HUES64 (cell line): ENCODE measurements at regions not wholly inside any gene's neighbourhood (a gene's known extent, or its start where the extent isn't known, plus 50 kb on each side); places are given as distances from the start of the nearest gene placed in this dataset.

ENCODE experiments used
- H3K27ac ChIP-seq: 2 replicates; pipeline ENCODE4 v1.7.0; 2013; ENCODE audit warnings: low read depth, low read length, inconsistent platforms
- H3K27me3 ChIP-seq: 2 replicates; pipeline ENCODE4 v1.6.1; 2013; ENCODE audit warnings: mild to moderate bottlenecking, low read length; ENCODE audit not compliant: insufficient read depth
- H3K36me3 ChIP-seq: 2 replicates; pipeline ENCODE4 v1.6.1; 2013; ENCODE audit warnings: mild to moderate bottlenecking, low read length; ENCODE audit not compliant: insufficient read depth
- H3K4me1 ChIP-seq: 2 replicates; pipeline ENCODE4 v1.6.1; 2013; ENCODE audit warnings: mild to moderate bottlenecking, low read length, moderate library complexity; ENCODE audit not compliant: insufficient read depth
- H3K4me3 ChIP-seq: 2 replicates; pipeline ENCODE4 v1.5.1; 2013; ENCODE audit warnings: mild to moderate bottlenecking, low read length, moderate library complexity
- H3K9ac ChIP-seq: 2 replicates; pipeline ENCODE4 v1.6.1; 2013; ENCODE audit warnings: mild to moderate bottlenecking, low read depth, low read length
- H3K9me3 ChIP-seq: 2 replicates; pipeline ENCODE4 v1.6.1; 2013; ENCODE audit warnings: low read depth, low read length; ENCODE audit not compliant: insufficient read depth
- WGBS: fragments of 150-250, 120-280 bp; methylation state at CpG from one replicate; pipeline ENCODE4 v1.1.7; 2013; ENCODE audit warnings: missing lambda C conversion rate; 5-methylcytosine and 5-hydroxymethylcytosine counted together

GRCh38 chr22:34430386-34430785, 510.1 kb upstream of the LARGE1 start:
- H3K36me3 ChIP-seq, result no peaks in the 10 kb centered on the region
- no peaks in the 10 kb centered on the region for H3K4me1 ChIP-seq
- H3K9ac ChIP-seq, result no peak overlapping the region
- 95% methylated on average over 2 of the region's 2 CpGs for WGBS
- H3K27me3 ChIP-seq, result no peaks in the 10 kb centered on the region
- H3K9me3 ChIP-seq, result no peaks in the 10 kb centered on the region
- H3K27ac ChIP-seq, result no peak overlapping the region
- H3K4me3 ChIP-seq, result no peak overlapping the region

- no peaks in the 10 kb centered on the region for H3K9me3 ChIP-seq
- no peak overlapping the region for H3K4me3 ChIP-seq
- no peaks in the 10 kb centered on the region for H3K36me3 ChIP-seq
- no peaks in the 10 kb centered on the region for H3K4me1 ChIP-seq
- no peak overlapping the region for H3K27ac ChIP-seq
- H3K27me3 ChIP-seq, result no peaks in the 10 kb centered on the region
- no peak overlapping the region for H3K9ac ChIP-seq
Measured at GRCh38 chr22:34434371-34434770, 514.1 kb upstream of the LARGE1 start.

DNA sequence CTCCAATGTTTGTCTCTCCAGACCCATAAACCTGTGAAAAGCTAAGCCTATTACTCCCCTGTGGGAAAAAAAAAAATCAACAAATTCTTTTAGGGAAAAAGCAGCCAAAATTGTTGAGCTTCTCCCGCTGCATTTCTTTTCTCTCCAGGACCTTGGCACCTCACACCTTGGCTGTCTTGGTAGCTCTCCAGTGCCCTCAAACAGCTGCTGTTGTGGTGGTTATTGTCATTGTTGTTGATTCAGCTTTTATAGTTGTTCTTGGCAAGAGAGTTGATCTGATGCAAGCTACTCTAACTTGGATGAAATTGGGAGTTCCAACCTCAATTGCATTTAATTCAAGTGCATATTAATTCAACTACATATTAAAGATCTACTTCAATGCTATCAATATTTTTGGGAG, 516.9 kb upstream of the LARGE1 start:
- H3K27me3 ChIP-seq, result no peaks in the 10 kb centered on the region
- no peak overlapping the region for H3K27ac ChIP-seq
- no peak overlapping the region for H3K4me3 ChIP-seq
- no peaks in the 10 kb centered on the region for H3K36me3 ChIP-seq
- H3K4me1 ChIP-seq, result no peaks in the 10 kb centered on the region
- 100% methylated on average over 1 of the region's 1 CpG for WGBS
- H3K9ac ChIP-seq, result no peak overlapping the region
- H3K9me3 ChIP-seq, result no peaks in the 10 kb centered on the region

DNA sequence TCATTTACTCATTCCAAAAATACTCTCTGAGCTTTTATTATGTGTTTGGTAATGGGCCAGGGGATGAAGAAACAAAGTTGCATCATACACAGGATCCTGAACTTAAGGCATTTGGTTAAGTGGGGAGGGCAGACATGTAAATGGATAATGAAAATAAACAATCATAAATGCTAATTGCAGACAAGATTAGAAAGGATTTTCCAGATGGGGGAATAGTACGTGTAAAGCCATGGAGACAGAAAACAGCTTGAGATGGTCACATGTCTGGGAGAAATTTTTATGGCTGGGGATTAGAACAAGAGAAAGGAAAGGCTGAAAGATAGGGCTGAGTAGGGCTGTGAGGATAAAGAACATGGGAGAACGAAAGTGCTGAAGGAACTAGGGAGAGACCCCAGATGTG, 534.3 kb upstream of the LARGE1 start:
- WGBS, result 93% methylated on average over 2 of the region's 2 CpGs
- Histone ChIP-seq H3K27me3 (peaks cover 2% of the 10 kb centered on the region; the same call in 1 of the 2 replicates), H3K9ac (no peak overlapping the region), H3K36me3 (no peaks in the 10 kb centered on the region), H3K9me3 (no peaks in the 10 kb centered on the region), H3K27ac (no peak overlapping the region), H3K4me1 (no peaks in the 10 kb centered on the region), H3K4me3 (no peak overlapping the region)

GRCh38 chr22:34462795-34463194, 542.5 kb upstream of the LARGE1 start:
- Histone ChIP-seq H3K36me3 (no peaks in the 10 kb centered on the region), H3K4me1 (no peaks in the 10 kb centered on the region), H3K27me3 (no peaks in the 10 kb centered on the region), H3K4me3 (no peak overlapping the region), H3K9ac (no peak overlapping the region), H3K27ac (no peak overlapping the region), H3K9me3 (no peaks in the 10 kb centered on the region)
- 92% methylated on average over 4 of the region's 4 CpGs for WGBS

DNA sequence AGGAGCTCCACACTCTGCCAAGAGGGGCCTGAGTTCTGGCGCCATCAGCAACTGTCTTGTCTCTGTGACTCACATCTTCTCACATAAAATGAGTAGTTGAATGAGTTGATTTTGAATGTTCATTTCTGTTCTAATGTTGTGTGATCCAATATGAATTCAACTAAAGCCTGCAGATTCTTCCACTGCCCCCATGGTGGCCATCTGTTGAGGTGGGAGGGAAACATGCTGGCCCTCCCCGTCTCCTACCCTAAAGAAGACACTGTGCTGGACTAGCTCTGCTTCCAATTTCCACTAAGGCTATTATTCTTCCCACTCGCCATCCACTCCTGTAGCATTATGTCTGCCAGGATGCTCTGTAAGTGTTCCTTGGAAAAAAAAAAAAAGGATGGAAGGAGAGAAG, 555.6 kb upstream of the LARGE1 start:
- H3K9ac ChIP-seq, result no peak overlapping the region
- 85% methylated on average over 3 of the region's 3 CpGs for WGBS

GRCh38 chr22:34476762-34477161, 556.5 kb upstream of the LARGE1 start:
- no peaks in the 10 kb centered on the region for H3K4me1 ChIP-seq
- H3K27me3 ChIP-seq, result no peaks in the 10 kb centered on the region
- H3K27ac ChIP-seq, result no peak overlapping the region
- H3K9ac ChIP-seq, result no peak overlapping the region
- WGBS, result 92% methylated on average over 2 of the region's 2 CpGs
- H3K4me3 ChIP-seq, result no peak overlapping the region
- peaks cover 14% of the 10 kb centered on the region for H3K9me3 ChIP-seq
- H3K36me3 ChIP-seq, result no peaks in the 10 kb centered on the region

More for the DNA sequence above, 555.6 kb upstream of the LARGE1 start:
- Histone ChIP-seq H3K36me3 (no peaks in the 10 kb centered on the region), H3K4me3 (no peak overlapping the region), H3K9me3 (peaks cover 5% of the 10 kb centered on the region), H3K27me3 (no peaks in the 10 kb centered on the region), H3K4me1 (no peaks in the 10 kb centered on the region), H3K27ac (no peak overlapping the region)

- no peak overlapping the region for H3K27ac ChIP-seq
- no peak overlapping the region for H3K9ac ChIP-seq
- H3K27me3 ChIP-seq, result no peaks in the 10 kb centered on the region
- H3K4me1 ChIP-seq, result no peaks in the 10 kb centered on the region
- H3K36me3 ChIP-seq, result no peaks in the 10 kb centered on the region
- WGBS, result 95% methylated on average over 2 of the region's 3 CpGs
- H3K9me3 ChIP-seq, result peaks cover 15% of the 10 kb centered on the region
- H3K4me3 ChIP-seq, result no peak overlapping the region
Measured at GRCh38 chr22:34481090-34481489, 560.8 kb upstream of the LARGE1 start.

- H3K27ac ChIP-seq, result no peak overlapping the region
- H3K9ac ChIP-seq, result no peak overlapping the region
- no peaks in the 10 kb centered on the region for H3K36me3 ChIP-seq
- H3K27me3 ChIP-seq, result no peaks in the 10 kb centered on the region
- WGBS, result 88% methylated on average over 1 of the region's 1 CpG
- no peak overlapping the region for H3K4me3 ChIP-seq
- peaks cover 5% of the 10 kb centered on the region; the same call in 1 of the 2 replicates for H3K9me3 ChIP-seq
- no peaks in the 10 kb centered on the region for H3K4me1 ChIP-seq
Measured at GRCh38 chr22:34486381-34486780, 566.1 kb upstream of the LARGE1 start.

GRCh38 chr22:34489861-34490260, 569.6 kb upstream of the LARGE1 start:
- Histone ChIP-seq H3K4me1 (no peaks in the 10 kb centered on the region), H3K27me3 (no peaks in the 10 kb centered on the region), H3K9ac (no peak overlapping the region), H3K36me3 (no peaks in the 10 kb centered on the region), H3K4me3 (no peak overlapping the region), H3K27ac (no peak overlapping the region), H3K9me3 (0 out of 2 replicates have a peak, but pooled peaks cover 3% of the 10 kb centered on the region)
- WGBS, result 92% methylated on average over 4 of the region's 4 CpGs

DNA sequence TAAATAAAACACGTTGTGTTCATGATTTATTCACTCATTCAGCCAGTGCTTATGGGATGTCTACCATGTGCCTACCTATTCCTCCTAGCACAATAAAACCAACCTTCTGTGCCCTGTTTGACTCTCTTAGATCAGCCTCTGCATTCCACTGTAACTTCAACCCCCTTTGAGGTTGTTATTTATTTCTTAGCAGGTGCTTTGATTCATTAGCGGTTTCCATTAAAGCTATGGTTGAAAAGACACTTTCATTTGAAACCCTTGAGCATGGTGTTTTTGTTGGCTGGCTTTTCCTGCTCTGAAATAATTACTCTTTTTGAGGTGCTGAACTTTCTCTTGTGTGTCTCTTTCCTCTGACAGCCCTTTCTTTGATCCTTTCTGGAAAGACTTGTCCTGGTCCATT, 570.6 kb upstream of the LARGE1 start:
- Histone ChIP-seq H3K27me3 (no peaks in the 10 kb centered on the region), H3K27ac (no peak overlapping the region), H3K36me3 (no peaks in the 10 kb centered on the region), H3K4me3 (no peak overlapping the region), H3K9me3 (0 out of 2 replicates have a peak, but pooled peaks cover 3% of the 10 kb centered on the region), H3K4me1 (no peaks in the 10 kb centered on the region), H3K9ac (no peak overlapping the region)
- 100% methylated on average over 2 of the region's 2 CpGs for WGBS

GRCh38 chr22:34493486-34493885, 572.5 kb upstream of the ISX start:
- Histone ChIP-seq H3K9me3 (0 out of 2 replicates have a peak, but pooled peaks cover 7% of the 10 kb centered on the region), H3K9ac (no peak overlapping the region), H3K4me3 (no peak overlapping the region), H3K27me3 (no peaks in the 10 kb centered on the region), H3K4me1 (no peaks in the 10 kb centered on the region), H3K36me3 (no peaks in the 10 kb centered on the region), H3K27ac (no peak overlapping the region)
- 97% methylated on average over 3 of the region's 3 CpGs for WGBS
